ENCODE measurements at regions not wholly inside any gene's neighbourhood (a gene's known extent, or its start where the extent isn't known, plus 50 kb on each side); places are given as distances from the start of the nearest gene placed in this dataset.

- Histone ChIP-seq H3K27ac (no peak overlapping the region), H3K36me3 (no peaks in the 10 kb centered on the region), H3K4me1 (replicated peaks) (no peaks in the 10 kb centered on the region), H3K27me3 (replicated peaks; ENCODE audit: insufficient read depth) (no peaks in the 10 kb centered on the region), H3K4me3 (no peak overlapping the region), H3K9me3 (no peaks in the 10 kb centered on the region)
- no peak for DNase-seq (ENCODE audit: low spot score)
- 83% methylated on average over 4 of the region's 4 CpGs for WGBS
- intact Hi-C loops (cut with DNase I) = no loop called here
- no peak for TF ChIP-seq POLR2AphosphoS5 (IDR thresholded peaks at IDR 0.05)
- no peak for TF ChIP-seq CTCF (IDR thresholded peaks at IDR 0.05)
- TF ChIP-seq POLR2A (IDR thresholded peaks at IDR 0.05) = no peak
Observed at GRCh38 chr13:40024967-40025714, 369.7 kb downstream of the COG6 start.

GRCh38 chr13:40026174-40026585, 370.7 kb downstream of the COG6 start:
- no peaks in the 10 kb centered on the region for H3K27me3 ChIP-seq (replicated peaks; ENCODE audit: insufficient read depth)
- no peak for DNase-seq (ENCODE audit: low spot score)
- no peaks in the 10 kb centered on the region for H3K4me1 ChIP-seq (replicated peaks)
- intact Hi-C loops (cut with DNase I) = no loop called here
- 89% methylated on average over 5 of the region's 5 CpGs for WGBS
- H3K27ac ChIP-seq = no peak overlapping the region
- TF ChIP-seq POLR2AphosphoS5 (IDR thresholded peaks at IDR 0.05) (no peak), CTCF (IDR thresholded peaks at IDR 0.05) (no peak), POLR2A (IDR thresholded peaks at IDR 0.05) (no peak)
- H3K36me3 ChIP-seq = no peaks in the 10 kb centered on the region
- no peaks in the 10 kb centered on the region for H3K9me3 ChIP-seq
- no peak overlapping the region for H3K4me3 ChIP-seq

GRCh38 chr13:40026741-40027140, 371.3 kb downstream of the COG6 start:
- H3K4me3 ChIP-seq = no peak overlapping the region
- TF ChIP-seq POLR2A (IDR thresholded peaks at IDR 0.05) (no peak), CTCF (IDR thresholded peaks at IDR 0.05) (no peak), POLR2AphosphoS5 (IDR thresholded peaks at IDR 0.05) (no peak)
- no peaks in the 10 kb centered on the region for H3K9me3 ChIP-seq
- 85% methylated on average over 4 of the region's 4 CpGs for WGBS
- intact Hi-C loops (cut with DNase I) = no loop called here
- H3K27me3 ChIP-seq (replicated peaks; ENCODE audit: insufficient read depth) = no peaks in the 10 kb centered on the region
- H3K27ac ChIP-seq = no peak overlapping the region
- no peaks in the 10 kb centered on the region for H3K36me3 ChIP-seq
- no peaks in the 10 kb centered on the region for H3K4me1 ChIP-seq (replicated peaks)
- no peak for DNase-seq (ENCODE audit: low spot score)

GRCh38 chr13:40028446-40028845, 373.0 kb downstream of the COG6 start:
- no peak overlapping the region for H3K27ac ChIP-seq
- no peaks in the 10 kb centered on the region for H3K9me3 ChIP-seq
- intact Hi-C loops (cut with DNase I) = no loop called here
- H3K27me3 ChIP-seq (replicated peaks; ENCODE audit: insufficient read depth) = no peaks in the 10 kb centered on the region
- no peaks in the 10 kb centered on the region for H3K4me1 ChIP-seq (replicated peaks)
- H3K36me3 ChIP-seq = no peaks in the 10 kb centered on the region
- TF ChIP-seq CTCF (IDR thresholded peaks at IDR 0.05) (no peak), POLR2AphosphoS5 (IDR thresholded peaks at IDR 0.05) (no peak), POLR2A (IDR thresholded peaks at IDR 0.05) (no peak)
- H3K4me3 ChIP-seq = no peak overlapping the region
- 81% methylated on average over 2 of the region's 2 CpGs for WGBS
- DNase-seq (ENCODE audit: low spot score) = no peak

- Histone ChIP-seq H3K36me3 (no peaks in the 10 kb centered on the region), H3K27ac (no peak overlapping the region), H3K27me3 (replicated peaks; ENCODE audit: insufficient read depth) (no peaks in the 10 kb centered on the region), H3K9me3 (no peaks in the 10 kb centered on the region), H3K4me1 (replicated peaks) (no peaks in the 10 kb centered on the region), H3K4me3 (no peak overlapping the region)
- no peak for DNase-seq (ENCODE audit: low spot score)
- WGBS = 70% methylated on average over 4 of the region's 4 CpGs
- intact Hi-C loops (cut with DNase I) = no loop called here
- TF ChIP-seq POLR2AphosphoS5 (IDR thresholded peaks at IDR 0.05) (no peak), POLR2A (IDR thresholded peaks at IDR 0.05) (no peak), CTCF (IDR thresholded peaks at IDR 0.05) (no peak)
Observed at GRCh38 chr13:40031031-40031430, 375.6 kb downstream of the COG6 start.
